RWPE2 (cell line): ENCODE measurements at regions not wholly inside any gene's neighbourhood (a gene's known extent, or its start where the extent isn't known, plus 50 kb on each side); places are given as distances from the start of the nearest gene placed in this dataset.

Experiments used
- ATAC-seq: fragments of 200-7000 bp; cut with Tn5 transposase; 3 replicates; pipeline ENCODE4 v1.9.1; 2021; ENCODE audit warnings: low read depth
- DNase-seq: peaks from one replicate; pipeline ENCODE4 v3.0.0-alpha.2; 2020; ENCODE audit warnings: low spot score
- H3K27ac ChIP-seq: fragments of 450-650 bp; 2 replicates; pipeline ENCODE4 v1.5.1; 2017; ENCODE audit warnings: mild to moderate bottlenecking; ENCODE audit not compliant: poor library complexity, severe bottlenecking
- H3K27me3 ChIP-seq: fragments of 250-450 bp; sonication (Bioruptor Pico); 2 replicates; pipeline ENCODE4 v1.5.1; 2021; ENCODE audit warnings: mild to moderate bottlenecking, moderate library complexity; ENCODE audit not compliant: insufficient read depth, poor library complexity, severe bottlenecking
- H3K36me3 ChIP-seq: fragments of 250-450 bp; sonication (Bioruptor Pico); 2 replicates; pipeline ENCODE4 v1.5.1; 2020; ENCODE audit warnings: low read depth, mild to moderate bottlenecking, moderate library complexity
- H3K4me1 ChIP-seq: fragments of 250-450 bp; sonication (Bioruptor Pico); 2 replicates; pipeline ENCODE4 v1.5.1; 2021; ENCODE audit warnings: mild to moderate bottlenecking, moderate library complexity; ENCODE audit not compliant: insufficient read depth, poor library complexity, severe bottlenecking
- H3K4me3 ChIP-seq: fragments of 250-450 bp; sonication (Bioruptor Pico); 2 replicates; pipeline ENCODE4 v1.5.1; 2021; ENCODE audit warnings: mild to moderate bottlenecking, moderate library complexity; ENCODE audit not compliant: severe bottlenecking
- H3K9me3 ChIP-seq: fragments of 250-450 bp; sonication (Bioruptor Pico); 2 replicates; pipeline ENCODE4 v1.5.1; 2021; ENCODE audit warnings: mild to moderate bottlenecking, moderate library complexity; ENCODE audit not compliant: severe bottlenecking
- TF ChIP-seq, protein P1 (sequence below): fragments of 450-650 bp; IDR thresholded peaks from one replicate; pipeline ENCODE4 v1.5.1; 2017; ENCODE audit warnings: mild to moderate bottlenecking, moderate library complexity; ENCODE audit not compliant: poor library complexity, severe bottlenecking

DNA sequence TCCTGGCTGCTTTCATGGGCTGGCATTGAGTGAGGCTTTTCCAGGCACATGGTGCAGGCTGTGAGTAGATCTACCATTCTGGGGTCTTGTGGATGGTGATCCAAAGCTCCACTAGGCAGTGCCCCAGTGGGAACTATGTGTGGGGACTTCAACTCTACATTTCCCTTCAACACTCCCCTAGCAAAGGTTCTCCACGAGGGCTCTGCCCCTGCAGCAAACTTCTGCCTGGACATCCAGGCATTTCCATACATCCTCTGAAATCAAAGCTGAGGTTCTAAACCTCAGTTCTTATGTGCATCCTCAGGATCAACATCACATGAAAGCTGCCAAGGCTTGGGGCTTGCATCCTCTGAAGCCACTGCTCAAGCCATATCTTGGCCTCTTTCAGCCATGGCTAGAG is 282.9 kb upstream of the ZPLD1 start:
- TF ChIP-seq, protein P1, sequence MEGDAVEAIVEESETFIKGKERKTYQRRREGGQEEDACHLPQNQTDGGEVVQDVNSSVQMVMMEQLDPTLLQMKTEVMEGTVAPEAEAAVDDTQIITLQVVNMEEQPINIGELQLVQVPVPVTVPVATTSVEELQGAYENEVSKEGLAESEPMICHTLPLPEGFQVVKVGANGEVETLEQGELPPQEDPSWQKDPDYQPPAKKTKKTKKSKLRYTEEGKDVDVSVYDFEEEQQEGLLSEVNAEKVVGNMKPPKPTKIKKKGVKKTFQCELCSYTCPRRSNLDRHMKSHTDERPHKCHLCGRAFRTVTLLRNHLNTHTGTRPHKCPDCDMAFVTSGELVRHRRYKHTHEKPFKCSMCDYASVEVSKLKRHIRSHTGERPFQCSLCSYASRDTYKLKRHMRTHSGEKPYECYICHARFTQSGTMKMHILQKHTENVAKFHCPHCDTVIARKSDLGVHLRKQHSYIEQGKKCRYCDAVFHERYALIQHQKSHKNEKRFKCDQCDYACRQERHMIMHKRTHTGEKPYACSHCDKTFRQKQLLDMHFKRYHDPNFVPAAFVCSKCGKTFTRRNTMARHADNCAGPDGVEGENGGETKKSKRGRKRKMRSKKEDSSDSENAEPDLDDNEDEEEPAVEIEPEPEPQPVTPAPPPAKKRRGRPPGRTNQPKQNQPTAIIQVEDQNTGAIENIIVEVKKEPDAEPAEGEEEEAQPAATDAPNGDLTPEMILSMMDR, result no peak
- no peak for DNase-seq
- Histone ChIP-seq H3K4me1 (peaks cover 13% of the 10 kb centered on the region), H3K27me3 (no peaks in the 10 kb centered on the region), H3K4me3 (no peak overlapping the region), H3K27ac (no peak overlapping the region), H3K9me3 (no peaks in the 10 kb centered on the region), H3K36me3 (no peaks in the 10 kb centered on the region)
- ATAC-seq, result no peak

DNA sequence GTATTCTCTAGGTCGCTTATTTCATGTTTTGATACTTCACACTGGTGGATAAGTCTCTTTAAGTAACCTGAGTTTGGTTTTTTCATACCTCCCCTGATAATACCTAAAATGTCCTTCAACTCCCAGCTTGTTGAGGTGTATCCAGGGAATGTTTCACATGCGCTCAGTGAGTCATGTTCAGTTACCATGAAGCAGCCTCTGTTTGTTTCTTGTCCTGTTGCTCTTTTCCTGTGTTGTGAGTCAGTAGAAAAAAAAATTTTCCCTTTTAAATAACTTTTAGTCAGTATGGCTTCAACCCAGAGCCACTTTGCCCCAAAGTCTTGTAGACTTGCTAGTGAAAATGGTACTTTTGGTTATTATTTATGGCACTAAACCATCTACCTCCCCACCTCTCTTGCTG is 278.4 kb upstream of the ZPLD1 start:
- H3K4me1 ChIP-seq, result peaks cover 33% of the 10 kb centered on the region
- DNase-seq (peak; percentile 68), ATAC-seq (peak; percentile 94)
- no peak overlapping the region for H3K4me3 ChIP-seq
- H3K27ac ChIP-seq, result peak overlapping the region; percentile 69
- H3K27me3 ChIP-seq, result no peaks in the 10 kb centered on the region
- H3K9me3 ChIP-seq, result no peaks in the 10 kb centered on the region
- TF ChIP-seq, protein P1, result no peak
- H3K36me3 ChIP-seq, result no peaks in the 10 kb centered on the region

DNA sequence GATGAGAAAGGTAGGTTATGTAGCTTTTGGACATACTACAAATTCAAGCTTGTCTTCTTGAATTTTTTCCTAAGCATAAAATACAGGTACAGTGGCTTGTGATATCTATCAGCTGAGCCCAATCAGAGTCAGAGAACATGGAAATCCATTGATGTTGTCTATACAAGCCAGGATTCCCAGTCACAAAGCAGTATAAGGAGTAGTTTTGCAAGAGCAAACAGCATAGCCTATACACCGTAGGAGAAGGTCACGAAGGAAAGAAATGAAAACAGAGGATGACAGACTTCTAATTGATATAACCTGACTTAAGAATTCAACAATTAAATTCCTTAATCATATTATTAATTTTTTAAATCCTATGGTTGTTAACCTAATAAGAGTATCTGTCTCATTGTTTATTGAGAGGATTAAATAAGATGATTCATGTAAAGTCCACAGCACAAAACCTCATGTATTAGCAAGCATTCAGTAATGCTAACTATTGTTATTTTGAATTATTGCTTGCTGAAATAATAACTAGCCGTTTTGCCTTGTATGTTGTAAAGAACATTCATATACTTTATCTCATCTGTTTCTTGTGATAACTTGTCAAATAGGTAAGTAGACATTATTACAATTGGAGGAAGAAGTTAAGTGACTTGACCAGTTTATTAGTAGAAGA is 276.6 kb upstream of the ZPLD1 start:
- DNase-seq (no peak), ATAC-seq (peak; percentile 64)
- Histone ChIP-seq H3K4me1 (peaks cover 45% of the 10 kb centered on the region), H3K27ac (peak overlapping the region; percentile 69), H3K36me3 (no peaks in the 10 kb centered on the region), H3K9me3 (no peaks in the 10 kb centered on the region), H3K4me3 (no peak overlapping the region), H3K27me3 (no peaks in the 10 kb centered on the region)
- TF ChIP-seq, protein P1, result no peak

DNA sequence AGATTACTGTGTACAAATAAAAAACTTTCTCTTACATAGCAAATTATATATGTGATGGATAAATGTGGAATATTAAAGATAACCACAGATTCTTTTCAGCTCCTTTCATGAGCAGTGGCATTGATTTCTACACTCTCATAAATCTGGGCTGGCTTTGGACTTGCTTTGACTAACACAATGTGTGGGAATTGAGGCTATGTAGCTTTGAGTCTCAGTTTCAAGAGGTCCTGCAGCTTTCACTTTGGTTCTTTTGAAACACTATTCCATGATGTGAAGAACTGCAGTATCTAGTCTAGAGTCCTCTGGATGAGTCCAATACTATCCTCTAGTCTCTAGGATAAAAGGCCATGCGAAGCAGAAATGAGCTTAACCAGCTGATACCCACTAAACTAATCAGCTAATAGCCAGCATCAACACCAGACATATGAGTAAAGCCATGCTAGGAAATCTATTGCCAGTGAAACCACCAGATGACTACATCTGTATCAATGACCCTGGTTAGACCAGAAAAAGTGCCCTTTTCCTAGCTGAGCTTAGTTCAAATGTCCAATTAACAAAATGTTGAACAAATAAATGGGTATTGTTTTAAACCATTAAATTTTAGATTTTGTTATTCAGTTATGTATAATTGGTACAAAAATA is 274.9 kb upstream of the ZPLD1 start:
- no peaks in the 10 kb centered on the region for H3K9me3 ChIP-seq
- peaks cover 53% of the 10 kb centered on the region for H3K4me1 ChIP-seq
- no peaks in the 10 kb centered on the region for H3K27me3 ChIP-seq
- H3K36me3 ChIP-seq, result no peaks in the 10 kb centered on the region
- ATAC-seq (no peak), DNase-seq (no peak)
- TF ChIP-seq, protein P1, result no peak
- H3K4me3 ChIP-seq, result no peak overlapping the region
- no peak overlapping the region for H3K27ac ChIP-seq
